NCI-H526 treated with DMSO at 0.1 percent for 48 hours (cell line): ENCODE measurements at regions not wholly inside any gene's neighbourhood (a gene's known extent, or its start where the extent isn't known, plus 50 kb on each side); places are given as distances from the start of the nearest gene placed in this dataset.
A peak's percentile ranks its signal among the peaks of the same experiment; 100 is the strongest.
"Not testable (repeated sequence)": the region's sequence is repeated elsewhere in the genome, so short reads cannot be mapped to it uniquely, and the experiment has no call there.

Source experiments
- DNase-seq: peaks from one replicate; lab custom pipeline; 2025; lab: John Stamatoyannopoulos, UW

DNA sequence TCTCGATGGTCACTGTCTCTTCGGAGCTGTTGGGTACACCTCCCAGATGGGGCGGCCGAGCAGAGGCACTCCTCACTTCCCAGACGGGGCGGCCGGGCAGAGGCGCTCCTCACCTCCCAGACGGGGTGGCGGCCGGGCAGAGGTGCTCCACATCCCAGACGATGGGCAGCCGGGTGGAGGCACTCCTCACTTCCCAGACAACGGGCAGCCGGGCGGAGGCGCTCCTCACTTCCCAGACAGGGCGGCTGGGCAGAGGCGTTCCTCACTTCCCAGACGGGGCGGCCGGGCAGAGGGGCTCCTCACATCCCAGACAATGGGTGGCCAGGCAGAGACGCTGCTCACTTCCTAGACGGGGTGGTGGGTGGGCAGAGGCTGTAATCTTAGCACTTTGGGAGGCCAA is 112.6 kb upstream of the EGR2 start:
- DNase-seq = not testable (repeated sequence)

DNA sequence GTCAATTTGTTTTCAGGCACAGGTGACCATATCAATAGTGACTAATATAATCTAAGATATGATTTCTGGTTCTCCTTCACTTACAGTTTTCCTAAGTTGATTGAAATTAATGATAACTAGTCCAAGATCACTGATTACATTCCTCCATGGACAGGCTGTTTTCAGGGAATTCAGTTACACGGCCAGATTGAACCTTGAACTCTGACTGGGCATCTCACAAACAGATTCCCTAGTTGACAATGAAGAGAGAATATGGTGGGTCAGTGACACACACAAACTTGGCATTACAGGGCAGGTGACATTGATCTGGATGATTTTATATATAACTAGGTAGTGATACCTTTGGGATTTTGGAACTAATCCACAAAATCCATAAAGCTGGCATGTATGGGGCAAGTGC is 110.2 kb upstream of the EGR2 start:
- DNase-seq = no peak

DNA sequence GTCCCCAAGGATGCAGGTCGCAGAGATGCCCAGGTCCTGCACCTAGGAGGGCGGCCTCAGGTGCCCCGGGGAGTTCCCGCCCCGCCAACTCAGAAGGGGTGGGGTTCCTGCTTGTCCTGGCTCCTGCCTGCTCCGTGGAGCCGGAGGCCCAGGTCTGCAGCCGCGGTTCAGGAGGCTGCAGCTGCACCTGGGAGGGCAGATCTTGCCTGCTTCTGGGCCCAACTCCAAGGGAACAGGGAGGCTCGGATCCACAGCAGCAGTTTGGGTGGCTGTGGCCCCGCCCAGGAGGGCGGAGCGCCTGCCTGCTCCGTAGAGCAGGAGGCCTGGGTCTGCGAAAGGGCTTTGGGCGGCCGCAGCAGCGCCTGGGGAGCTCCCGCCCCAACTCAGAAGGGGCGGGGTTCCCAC is 108.2 kb upstream of the EGR2 start:
- DNase-seq = no peak

DNA sequence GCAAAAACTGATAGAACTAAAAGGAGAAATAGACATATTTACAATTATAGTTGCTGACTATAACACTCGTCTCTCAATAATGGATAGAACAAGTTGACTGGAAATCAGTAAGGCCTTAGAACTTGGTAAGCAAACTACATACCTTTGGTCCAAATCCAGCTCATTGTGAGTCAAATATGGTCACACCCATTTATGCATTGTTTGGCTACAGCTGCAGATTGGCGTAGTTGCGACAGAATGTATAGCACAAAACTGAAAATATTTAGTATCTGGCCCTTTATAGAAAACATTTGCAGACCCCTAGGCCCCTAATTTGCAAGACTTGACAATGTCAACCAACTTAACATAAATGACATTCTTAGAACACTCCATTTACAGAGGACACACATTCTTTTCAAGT is 103.6 kb upstream of the EGR2 start:
- DNase-seq = no peak

DNA sequence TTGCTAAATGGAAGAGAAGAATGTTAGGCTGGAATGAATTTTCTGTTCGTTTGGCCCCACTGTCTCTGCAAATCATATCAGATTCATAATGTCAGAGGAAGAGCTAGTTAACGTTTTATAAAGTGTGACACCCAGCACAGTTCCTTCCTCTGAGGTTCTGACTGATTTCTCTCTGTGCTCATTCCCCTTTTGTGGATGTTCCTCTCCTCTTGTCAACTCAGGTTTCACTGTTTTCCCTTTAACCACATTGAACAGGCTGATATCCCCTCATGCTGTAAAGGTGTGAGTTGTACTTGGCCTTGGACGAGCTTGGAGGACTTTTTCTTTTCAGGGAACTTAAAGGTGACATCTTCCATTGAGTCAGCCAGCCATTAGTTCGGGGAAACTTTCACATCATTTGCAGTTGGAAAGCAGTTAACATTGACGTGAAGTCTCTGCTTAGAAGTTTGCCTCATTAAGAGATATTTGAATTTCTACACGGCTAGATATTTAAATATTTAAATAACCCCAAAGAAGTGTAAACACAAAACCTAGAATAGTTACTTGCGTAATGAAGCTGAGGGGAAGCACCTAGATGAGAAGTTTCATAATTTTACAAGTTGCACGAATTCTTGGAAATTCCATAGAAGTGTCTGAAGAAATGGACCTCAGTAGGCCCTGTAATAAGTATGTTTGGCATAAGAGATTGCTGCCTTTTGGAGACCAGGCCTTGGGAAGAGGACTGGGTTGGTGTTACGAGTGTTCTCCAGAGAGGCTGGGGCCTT is 101.5 kb upstream of the EGR2 start:
- DNase-seq = peak; percentile 54

DNA sequence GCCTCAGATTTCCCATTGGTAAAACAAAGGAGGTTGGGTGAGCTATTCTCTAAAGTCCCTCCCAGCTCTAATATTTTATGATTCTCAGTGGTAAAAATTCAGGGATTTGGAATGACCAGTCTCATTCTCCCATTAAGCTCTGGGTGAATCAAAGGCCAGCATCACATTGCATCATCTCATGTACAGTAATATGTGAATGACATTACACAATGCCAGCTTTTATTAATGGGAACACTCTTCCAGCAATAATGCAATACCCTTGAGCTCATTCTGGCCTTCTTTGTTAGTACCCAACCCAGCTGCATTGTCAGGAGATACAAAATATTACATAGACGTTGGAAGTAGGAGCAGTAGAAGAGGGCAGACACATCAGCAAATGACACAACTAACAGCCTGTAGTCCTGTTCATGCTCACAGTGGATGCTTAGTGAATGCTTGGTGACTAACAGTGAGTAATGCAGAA is 100.0 kb upstream of the EGR2 start:
- DNase-seq = no peak

DNA sequence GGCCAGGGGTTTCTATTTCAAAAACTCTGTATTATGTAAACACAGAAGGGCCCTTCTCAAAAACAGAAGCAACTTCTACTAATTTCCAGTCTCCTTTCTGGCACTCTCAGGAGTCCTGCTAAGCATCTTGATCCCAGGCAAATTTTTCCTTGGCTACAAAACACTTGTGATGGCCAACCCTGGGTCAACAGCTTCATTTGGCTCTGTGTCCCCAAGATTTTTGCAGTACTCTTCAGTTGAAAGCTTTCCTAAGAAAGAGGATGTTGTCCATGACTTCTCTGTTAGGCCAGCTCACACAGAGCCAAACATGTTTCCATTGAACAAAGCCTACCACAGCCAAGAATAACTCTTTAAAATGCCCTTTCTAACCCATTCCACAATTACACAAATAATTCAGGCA is 99.0 kb upstream of the EGR2 start:
- no peak for DNase-seq

DNA sequence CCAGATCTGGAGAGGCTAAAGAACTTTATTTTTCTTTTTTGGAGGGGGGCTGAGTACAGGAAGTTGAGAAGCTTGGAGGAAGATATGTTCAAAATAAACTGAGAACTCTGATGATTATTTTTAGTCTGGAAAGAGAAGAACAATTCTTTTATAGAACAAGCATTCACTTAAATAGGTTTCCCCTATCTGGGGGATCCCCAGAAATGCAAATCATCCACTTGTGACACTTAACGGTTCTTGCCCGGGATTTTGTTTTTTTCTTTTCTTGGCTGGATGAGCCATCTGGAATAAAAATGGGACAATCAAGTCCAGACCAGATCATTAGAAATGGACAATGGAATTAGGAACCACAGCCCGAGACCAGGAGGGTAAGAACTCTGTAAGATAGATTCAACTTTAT is 95.9 kb upstream of the EGR2 start:
- DNase-seq = no peak

DNA sequence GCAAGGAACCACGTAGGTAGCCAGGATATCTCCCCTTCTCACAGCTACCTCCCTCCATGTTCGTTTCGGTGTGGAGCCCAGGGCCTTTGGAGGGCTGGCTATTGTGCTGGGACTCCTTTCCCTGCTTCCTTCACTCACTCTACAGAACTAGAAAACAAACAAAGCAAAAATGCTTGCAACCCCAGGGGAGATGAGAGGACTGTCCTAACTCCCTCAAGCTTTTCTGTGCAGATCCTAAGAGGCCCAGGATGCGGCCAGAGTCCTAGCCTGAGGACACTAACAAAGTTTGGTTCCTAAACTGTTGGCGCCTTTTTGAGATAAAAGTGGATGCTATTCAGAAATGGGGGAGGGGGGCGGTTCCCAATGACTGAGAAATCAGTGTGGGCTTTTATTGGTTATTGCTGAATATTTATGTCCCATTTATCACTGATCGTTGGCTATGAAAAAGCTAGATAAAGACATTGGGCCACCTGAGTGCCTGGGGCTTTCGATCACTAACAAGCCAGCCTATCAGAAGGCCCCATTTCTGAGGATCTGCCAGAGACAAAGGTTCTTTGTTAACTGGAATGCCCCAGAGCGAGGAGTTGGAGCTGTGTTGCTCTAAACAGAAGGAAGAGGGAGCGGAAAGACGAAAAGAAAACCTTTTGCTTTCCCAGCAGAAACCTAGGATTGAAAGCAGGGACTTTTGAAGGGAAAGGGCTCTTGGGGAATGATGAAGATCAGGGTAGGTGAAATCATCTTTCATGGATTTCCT is 95.2 kb upstream of the EGR2 start:
- peak; percentile 28 for DNase-seq

DNA sequence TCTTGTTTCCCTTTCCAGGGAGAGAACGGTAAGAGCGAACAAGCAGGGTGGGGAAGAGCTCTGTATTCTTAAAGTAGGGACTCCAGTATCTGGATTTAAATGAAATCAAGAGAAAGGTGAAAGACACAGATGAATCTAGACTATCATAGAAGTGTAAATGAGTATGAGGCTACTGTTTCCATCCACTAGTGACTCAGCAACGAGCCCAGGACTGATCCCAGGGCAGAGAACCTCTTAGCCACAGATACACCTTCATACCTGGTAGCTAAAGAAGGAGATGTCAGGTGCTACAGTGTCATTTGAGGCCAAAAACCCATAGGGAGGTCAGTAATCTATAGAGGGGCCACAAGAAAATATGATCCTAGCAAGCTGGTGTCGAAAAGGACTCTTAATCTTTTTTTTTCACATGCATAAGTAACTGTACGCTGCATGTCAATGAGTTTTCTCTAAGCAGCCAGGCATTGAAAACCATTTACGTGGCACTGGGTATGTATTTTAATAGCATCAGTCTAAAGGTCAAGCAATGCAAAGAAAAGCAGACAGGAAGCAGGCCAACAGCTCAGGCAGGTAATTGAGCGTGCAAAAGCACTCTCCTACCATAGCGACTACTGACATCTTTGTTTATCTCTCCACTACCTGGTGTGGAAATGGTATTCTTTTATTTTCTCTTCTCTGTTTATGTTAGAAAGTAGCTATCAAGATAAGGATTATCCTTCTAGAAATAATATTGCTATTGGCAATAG is 91.5 kb upstream of the EGR2 start:
- peak; percentile 46 for DNase-seq

DNA sequence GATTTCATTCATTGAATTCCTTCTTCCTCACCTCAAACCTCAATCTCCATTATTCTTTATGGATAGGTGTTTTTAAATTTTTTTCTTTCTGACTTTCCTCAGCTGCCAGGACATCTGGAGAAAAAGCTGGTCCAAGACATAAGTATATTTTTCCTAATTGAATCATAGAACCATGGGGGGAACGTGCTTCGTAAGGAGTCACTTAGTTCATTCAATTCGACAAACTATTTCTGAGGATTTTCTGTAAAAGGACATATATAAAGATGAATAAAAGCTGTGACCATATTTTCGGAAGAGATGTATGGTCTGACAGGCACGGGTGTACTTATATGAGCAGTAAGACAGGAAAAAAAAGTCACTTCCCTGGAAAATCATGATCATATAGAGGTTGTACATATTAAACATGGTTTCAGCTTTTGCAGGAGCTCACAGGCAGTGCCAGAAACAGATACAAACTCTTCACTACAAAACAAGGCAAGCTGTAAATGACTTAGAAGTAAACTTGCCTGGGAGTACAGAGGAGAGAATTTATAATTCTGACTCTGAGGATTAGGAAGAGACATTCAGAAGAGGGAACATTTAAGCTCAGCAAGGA is 88.2 kb upstream of the EGR2 start:
- no peak for DNase-seq

DNA sequence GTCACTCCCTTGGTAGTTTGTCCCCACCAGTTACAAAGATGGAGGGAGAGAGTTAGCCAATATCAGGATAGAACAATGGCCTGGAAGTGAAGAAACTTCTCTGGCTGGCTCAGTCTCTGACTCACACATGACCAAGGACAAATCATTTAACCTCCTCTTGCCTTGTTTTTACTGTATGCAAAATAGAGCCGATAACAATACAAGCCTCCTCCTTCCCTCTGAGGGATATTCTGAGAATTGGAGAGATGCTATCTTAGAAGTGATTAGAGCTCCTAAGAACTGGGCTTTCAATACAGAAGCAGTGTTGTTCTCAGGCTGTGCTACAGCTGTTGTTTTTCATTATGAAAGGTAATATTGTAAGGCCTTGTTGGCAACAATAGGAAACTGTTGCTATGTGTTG is 87.7 kb upstream of the EGR2 start:
- DNase-seq = no peak

DNA sequence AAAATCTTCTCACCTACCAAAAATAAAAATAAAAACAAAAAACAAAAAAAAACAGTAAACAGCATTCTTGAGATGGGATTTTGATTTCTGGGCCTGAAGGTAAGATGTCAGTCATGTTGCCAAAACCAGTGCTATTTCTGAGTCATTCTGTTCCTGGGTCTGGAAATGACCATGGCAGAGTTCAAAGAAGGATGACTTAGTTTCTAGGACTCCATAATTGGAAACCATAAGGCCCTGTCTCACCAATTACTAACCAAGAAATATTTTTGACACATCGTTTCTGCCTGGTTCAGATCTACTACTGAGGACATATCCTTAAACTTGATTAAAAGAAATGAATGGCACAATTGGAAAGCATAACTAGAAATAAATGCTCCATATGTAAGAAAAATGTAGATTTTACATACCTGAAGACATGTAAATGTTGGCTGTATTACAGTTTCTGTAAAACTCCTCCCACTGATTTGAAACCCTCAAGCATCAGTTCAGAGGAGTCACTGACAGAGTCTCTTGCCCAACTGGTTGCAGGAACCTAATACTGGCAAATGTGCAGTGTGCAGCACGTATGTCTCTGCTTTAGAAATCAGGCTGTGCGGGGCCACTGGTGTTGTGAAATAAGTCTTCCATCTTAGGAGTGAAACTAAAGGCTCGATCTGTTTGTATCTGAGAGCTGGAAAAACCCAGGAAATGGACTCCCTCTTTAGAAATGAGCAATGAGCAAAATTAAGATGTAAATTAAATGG is 84.8 kb upstream of the EGR2 start:
- DNase-seq = no peak

DNA sequence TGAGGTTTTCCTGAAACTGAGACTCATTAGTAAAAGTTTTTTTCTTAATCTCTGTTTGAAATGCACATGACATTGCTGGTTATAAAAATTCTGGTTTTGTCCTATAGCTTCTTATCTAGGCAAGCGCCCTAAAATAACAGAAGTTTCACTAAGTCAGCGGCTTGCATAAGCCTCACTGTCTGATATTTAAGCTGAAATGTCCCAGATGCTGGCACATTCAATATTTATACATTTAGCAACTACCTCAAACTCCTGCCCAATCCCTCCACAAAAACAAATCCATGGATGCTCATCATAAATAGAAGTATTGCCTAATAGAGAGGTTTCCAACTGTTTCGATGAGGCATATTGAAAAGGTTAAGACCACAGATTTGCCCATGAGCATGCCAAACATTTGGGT is 83.1 kb upstream of the EGR2 start:
- DNase-seq = no peak

DNA sequence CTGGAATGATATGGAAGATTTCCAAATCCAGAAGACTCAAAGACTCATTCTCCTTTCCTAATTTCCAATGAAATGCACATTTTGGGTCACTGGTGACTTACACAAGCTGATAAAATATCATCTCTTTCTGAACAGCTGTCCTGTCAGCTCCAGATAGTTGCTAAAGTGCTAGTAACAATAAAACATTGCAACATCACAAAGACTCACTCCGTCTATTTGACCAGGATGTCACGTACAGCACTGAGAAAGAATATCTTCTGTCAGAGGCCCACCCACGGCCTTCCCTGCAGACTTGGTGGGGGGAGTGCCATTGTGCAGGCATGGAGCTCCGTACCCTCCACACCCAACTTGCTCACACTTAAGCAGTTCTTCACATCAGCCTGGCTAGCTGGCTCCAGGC is 78.9 kb upstream of the EGR2 start:
- no peak for DNase-seq

DNA sequence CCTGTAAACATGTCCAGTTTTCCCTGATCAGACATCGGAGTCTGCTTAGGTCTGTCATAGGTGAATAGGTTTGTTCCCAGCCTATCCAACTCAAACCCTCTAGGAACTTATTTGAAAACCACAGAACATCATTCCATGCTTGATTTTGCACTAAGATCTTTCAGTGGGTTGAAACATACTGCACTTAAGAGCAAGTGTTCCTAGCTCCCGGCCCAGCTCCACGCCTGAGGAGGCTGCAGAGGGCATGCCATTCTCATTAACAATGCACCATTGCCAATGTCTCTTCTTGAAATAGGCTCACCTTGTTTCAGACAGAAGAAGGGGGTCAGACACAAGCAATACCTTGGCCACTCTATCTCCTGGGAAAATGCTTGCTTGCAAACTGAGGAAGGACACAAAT is 78.0 kb upstream of the EGR2 start:
- DNase-seq = no peak

DNA sequence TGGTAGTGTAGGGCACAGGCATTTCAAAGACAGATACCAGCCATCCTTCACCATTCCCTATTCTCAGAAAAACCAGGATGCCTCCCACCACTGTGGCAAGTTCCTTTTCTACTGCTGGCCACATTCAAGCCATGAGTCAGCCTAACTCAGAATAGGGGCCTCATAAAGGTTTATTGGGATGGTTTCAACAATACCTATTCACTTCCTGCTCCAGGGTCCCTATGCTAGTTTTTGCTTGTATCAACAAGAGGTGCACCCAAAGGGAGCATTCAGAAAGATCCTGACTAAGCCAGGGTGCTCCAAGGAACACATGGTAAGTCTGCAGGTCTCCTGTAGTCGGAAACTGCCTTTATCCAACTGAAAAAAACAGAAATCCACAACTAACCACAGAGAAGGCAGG is 76.9 kb upstream of the EGR2 start:
- DNase-seq = no peak

DNA sequence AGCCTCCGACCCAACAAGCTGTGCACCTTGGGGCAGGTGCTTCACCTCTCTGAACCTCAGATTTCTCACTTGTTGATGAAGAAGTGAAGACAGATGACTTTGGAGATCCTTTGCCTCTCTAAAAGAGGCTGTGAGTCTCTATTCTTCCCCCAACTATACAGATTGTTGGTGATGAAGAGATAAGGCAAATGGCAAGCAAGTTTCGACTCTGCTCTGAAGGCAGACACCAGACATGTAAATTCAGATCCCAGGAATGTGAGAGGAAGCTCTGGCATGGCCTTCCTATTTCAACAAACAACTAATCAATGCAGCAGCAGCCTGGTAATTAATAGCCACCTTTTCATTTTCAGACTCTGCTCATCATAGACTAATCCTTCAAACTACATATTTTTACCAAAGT is 74.2 kb upstream of the EGR2 start:
- no peak for DNase-seq

DNA sequence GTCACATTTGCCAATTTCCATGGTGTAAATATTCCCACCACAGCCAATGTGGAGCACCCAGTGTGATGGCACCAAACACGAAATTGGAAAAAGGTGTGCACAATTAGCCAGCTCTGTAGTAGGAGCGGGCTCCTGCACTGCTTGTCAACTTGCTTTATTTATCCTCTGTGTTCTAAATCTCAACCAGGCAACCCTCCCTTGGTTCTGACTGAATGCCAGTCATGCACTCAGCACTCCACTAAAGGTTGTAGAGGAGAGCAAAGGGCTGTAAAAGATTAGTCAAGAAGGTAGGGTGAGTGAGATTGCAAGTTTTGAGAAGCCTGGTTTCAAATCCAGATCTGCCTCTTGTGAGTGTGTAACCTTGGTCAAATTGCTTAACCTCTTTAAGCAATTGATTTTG is 71.5 kb upstream of the EGR2 start:
- no peak for DNase-seq

DNA sequence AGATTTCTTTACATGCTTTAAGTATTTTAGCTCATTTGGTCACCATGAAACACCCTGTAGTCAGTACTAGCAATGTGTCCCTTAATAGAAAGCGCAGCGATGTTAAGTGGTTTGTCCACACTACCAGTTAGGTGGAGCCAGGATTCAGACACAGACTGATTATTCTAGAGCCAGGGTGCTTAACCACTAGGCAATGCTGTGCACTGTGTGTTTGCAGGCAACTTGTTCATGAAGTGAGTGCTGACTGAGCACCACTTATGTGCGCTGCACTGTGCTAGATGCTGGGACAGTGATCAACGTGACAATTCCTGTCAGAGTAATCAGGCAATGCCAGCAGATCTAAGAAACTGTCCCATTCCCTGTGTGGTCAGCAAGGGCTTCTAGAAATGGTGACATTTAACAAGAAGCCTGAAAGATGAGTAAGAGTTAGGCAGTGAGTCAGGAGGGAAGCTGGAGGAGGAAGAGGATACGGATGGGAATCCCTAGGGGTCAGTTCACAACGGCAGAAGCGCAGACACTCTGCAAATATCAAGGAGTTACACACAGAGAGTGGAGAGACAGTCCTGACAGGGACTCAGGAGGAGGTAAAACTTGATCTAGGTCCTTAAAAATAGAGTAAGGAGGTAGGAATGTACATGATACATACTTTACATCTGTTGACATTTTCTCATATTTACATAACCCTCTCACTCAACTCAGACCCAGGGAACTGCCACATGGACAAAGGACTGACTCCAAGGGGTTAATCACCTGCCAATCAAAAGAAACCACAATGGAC is 69.7 kb upstream of the EGR2 start:
- DNase-seq = no peak

DNA sequence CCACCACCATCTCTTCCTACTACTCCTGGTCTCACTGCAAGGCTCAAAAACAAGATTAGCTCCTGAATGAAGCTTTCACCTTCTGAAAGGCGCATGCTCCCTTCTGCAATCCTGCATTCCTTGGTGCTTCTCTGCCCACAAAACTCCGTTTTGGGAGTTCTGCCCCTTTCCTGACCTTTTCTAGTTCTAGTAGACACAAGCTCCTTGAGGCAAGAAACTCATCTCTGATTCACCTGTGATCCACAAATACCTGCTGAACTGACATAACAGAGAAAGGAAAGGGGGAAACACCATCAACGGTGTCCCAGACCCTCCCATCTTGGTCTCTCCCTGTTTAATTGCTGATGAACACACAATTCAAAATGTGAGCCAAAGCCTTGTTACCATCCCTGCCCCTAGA is 64.0 kb upstream of the EGR2 start:
- no peak for DNase-seq
